Skeletal muscle tissue (tissue), 3 donors: ENCODE measurements at regions not wholly inside any gene's neighbourhood (a gene's known extent, or its start where the extent isn't known, plus 50 kb on each side); places are given as distances from the start of the nearest gene placed in this dataset.

Experiments used
- H3K27ac ChIP-seq: one replicate; pipeline ENCODE4 v1.7.0; 2013; ENCODE audit warnings: mild to moderate bottlenecking, low read depth, low read length, inconsistent platforms
- H3K27me3 ChIP-seq, 3 donors: one replicate each; pipeline ENCODE4 v1.7.0; 2013; ENCODE audit warnings: low read length in 3 of 3; ENCODE audit not compliant: control insufficient read depth in 3 of 3, insufficient read depth in 3 of 3
- H3K36me3 ChIP-seq, 3 donors: one replicate each; pipeline ENCODE4 v1.7.0; 2013; ENCODE audit warnings: low read length in 3 of 3; ENCODE audit not compliant: control insufficient read depth in 3 of 3, insufficient read depth in 3 of 3
- H3K4me1 ChIP-seq, 3 donors: one replicate each; pipeline ENCODE4 v1.7.0; 2013; ENCODE audit warnings: low read length in 3 of 3, mild to moderate bottlenecking in 3 of 3; ENCODE audit not compliant: control insufficient read depth in 3 of 3, insufficient read depth in 3 of 3
- H3K4me3 ChIP-seq, 3 donors: one replicate each; pipeline ENCODE4 v1.7.0; 2013; ENCODE audit warnings: low read length in 3 of 3
- H3K9ac ChIP-seq, 3 donors: one replicate each; pipeline ENCODE4 v1.7.0; 2013; ENCODE audit warnings: low read length in 3 of 3, mild to moderate bottlenecking in 3 of 3, moderate library complexity in 2 of 3, low read depth in 1 of 3
- H3K9me3 ChIP-seq, 3 donors: one replicate each; pipeline ENCODE4 v1.7.0; 2013; ENCODE audit warnings: low read length in 3 of 3; ENCODE audit not compliant: control insufficient read depth in 3 of 3
- donor health status: Osteomylitis.

DNA sequence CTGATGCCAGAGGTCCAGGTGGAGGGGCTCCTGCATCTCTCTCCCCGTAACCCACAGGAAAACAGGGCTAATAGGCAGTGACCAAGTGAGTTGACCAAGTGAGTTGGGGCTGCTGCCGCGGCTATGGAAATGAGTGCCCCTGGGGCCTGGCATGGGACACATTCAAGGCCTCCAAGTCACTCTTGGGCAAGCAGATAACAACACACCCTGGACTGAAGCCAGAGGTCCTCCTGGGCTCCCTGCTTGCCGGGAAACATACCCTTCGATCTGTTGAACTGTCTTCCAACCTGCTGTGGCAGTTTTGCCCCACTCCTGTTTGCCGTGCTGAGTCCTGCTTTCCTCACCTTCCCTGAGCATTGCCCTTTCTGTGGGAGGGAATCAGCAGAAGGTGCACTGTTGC lies 89.2 kb downstream of the LIPG start:
- no peak overlapping the region for H3K9ac ChIP-seq
- H3K4me3 ChIP-seq: no peak overlapping the region
- no peaks in the 10 kb centered on the region for H3K27me3 ChIP-seq
- peaks cover 33 to 58% (median 51%) of the 10 kb centered on the region in 3 donors for H3K4me1 ChIP-seq
- H3K27ac ChIP-seq: no peak overlapping the region
- no peaks in the 10 kb centered on the region for H3K9me3 ChIP-seq
- no peaks in the 10 kb centered on the region for H3K36me3 ChIP-seq

DNA sequence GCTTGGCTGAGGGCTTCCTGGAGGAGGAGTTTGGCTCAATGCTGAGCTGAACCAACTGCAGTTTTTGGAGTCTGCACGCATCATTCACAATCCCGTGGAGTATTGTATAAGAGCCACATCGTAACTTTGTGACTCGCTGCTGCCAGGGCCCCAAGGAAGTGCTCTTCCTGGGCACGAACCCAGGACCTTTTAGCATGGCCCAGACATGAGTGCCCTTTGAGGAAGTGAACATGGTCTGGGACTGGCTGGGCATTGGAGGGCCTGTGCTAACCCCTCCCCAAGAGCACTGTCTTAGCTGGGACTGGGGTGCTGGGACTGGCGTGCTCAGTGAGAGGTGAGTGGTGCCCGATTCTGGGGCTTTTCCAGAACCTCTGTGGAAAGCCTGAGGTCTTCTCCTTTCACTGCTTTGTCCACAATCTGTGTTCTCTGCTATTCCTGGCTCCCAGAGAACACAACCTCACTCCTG lies 88.6 kb downstream of the LIPG start:
- peaks cover 37 to 61% (median 56%) of the 10 kb centered on the region in 3 donors for H3K4me1 ChIP-seq
- no peaks in the 10 kb centered on the region for H3K9me3 ChIP-seq
- H3K36me3 ChIP-seq: no peaks in the 10 kb centered on the region
- no peak overlapping the region for H3K27ac ChIP-seq
- H3K27me3 ChIP-seq: no peaks in the 10 kb centered on the region
- H3K4me3 ChIP-seq: no peak overlapping the region
- no peak overlapping the region for H3K9ac ChIP-seq

DNA sequence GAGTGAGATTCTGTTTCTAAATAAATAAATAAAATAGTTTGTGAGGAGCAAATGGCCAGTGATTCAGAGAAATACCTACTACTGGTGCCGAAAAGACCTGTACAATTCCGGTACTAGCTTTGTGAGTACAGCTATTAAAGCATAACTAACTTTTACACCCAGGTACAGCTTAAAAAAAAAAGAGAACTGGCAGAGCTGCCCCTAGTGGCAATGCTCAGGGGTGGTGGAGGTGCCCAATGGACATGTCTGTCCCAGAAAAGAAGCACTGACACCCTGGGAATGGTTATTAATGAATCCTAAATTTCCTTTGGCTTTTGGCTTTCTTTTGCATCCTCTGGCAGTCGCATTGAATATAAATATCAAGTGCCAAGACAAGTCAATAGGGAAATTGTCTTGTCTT lies 87.0 kb downstream of the LIPG start:
- Histone ChIP-seq H3K27ac (peak overlapping the region; percentile 71), H3K36me3 (no peaks in the 10 kb centered on the region), H3K27me3 (no peaks in the 10 kb centered on the region), H3K9me3 (no peaks in the 10 kb centered on the region), H3K9ac (no peak overlapping the region), H3K4me3 (no peak overlapping the region), H3K4me1 (peaks cover 37 to 59% (median 59%) of the 10 kb centered on the region in 3 donors)
